Liver (tissue), 8 donors: ENCODE measurements at regions not wholly inside any gene's neighbourhood (a gene's known extent, or its start where the extent isn't known, plus 50 kb on each side); places are given as distances from the start of the nearest gene placed in this dataset.

ENCODE experiments used
- DNase-seq: peaks from one replicate; pipeline ENCODE4 v3.0.0-alpha.2; 2017; ENCODE audit warnings: low spot score
- H3K27ac ChIP-seq, 2 donors: one replicate each; pipeline ENCODE4 v1.7.0; 2013; ENCODE audit warnings: inconsistent platforms in 2 of 2, low read length in 2 of 2, control low read depth in 1 of 2, low read depth in 1 of 2, mild to moderate bottlenecking in 1 of 2
- H3K27me3 ChIP-seq, 4 donors: one replicate each; pipeline versions ENCODE4 v1.6.1 to v1.7.0; 2013; ENCODE audit warnings: low read length in 3 of 4, inconsistent platforms in 1 of 4, mild to moderate bottlenecking in 1 of 4, moderate library complexity in 1 of 4; ENCODE audit not compliant: control insufficient read depth in 4 of 4, insufficient read depth in 4 of 4
- H3K36me3 ChIP-seq, 4 donors: one replicate each; pipeline versions ENCODE4 v1.6.1 to v1.7.0; 2013; ENCODE audit warnings: low read length in 3 of 4, mild to moderate bottlenecking in 3 of 4, low read depth in 1 of 4, moderate library complexity in 1 of 4; ENCODE audit not compliant: control insufficient read depth in 4 of 4, insufficient read depth in 3 of 4
- H3K4me1 ChIP-seq, 4 donors: one replicate each; pipeline versions ENCODE4 v1.6.1 to v1.7.0; 2013; ENCODE audit warnings: low read length in 3 of 4, mild to moderate bottlenecking in 3 of 4, moderate library complexity in 1 of 4; ENCODE audit not compliant: control insufficient read depth in 4 of 4, insufficient read depth in 4 of 4
- H3K4me3 ChIP-seq, 3 donors: one replicate each; pipeline versions ENCODE4 v1.6.1 to v1.7.0; 2013; ENCODE audit warnings: low read length in 3 of 3, control low read depth in 1 of 3, low read depth in 1 of 3, mild to moderate bottlenecking in 1 of 3
- H3K9ac ChIP-seq, 2 donors: one replicate each; pipeline ENCODE4 v1.7.0; 2013; ENCODE audit warnings: low read length in 2 of 2, mild to moderate bottlenecking in 2 of 2, moderate library complexity in 2 of 2, control low read depth in 1 of 2, low read depth in 1 of 2
- H3K9me3 ChIP-seq, 4 donors: one replicate each; pipeline versions ENCODE4 v1.6.1 to v1.7.0; 2013; ENCODE audit warnings: low read length in 3 of 4; ENCODE audit not compliant: control insufficient read depth in 4 of 4
- EGR1 ChIP-seq, 2 donors: IDR thresholded peaks; 2 replicates each; pipeline ENCODE4 v1.6.1; 2016 to 2018; ENCODE audit warnings: antibody characterized with exemption in 2 of 2, low read depth in 2 of 2
- FOXA1 ChIP-seq: IDR thresholded peaks from 2 replicates; pipeline ENCODE4 v1.6.1; 2016; ENCODE audit warnings: antibody characterized with exemption
- FOXA2 ChIP-seq: IDR thresholded peaks from 2 replicates; pipeline ENCODE4 v1.6.1; 2016; ENCODE audit warnings: antibody characterized with exemption
- GABPA ChIP-seq, 2 donors: IDR thresholded peaks in 1 of 2; conservative IDR thresholded peaks in 1 of 2; 2 replicates each; pipeline ENCODE4 v1.6.1; 2016; ENCODE audit warnings: antibody characterized with exemption in 2 of 2, mild to moderate bottlenecking in 1 of 2, moderate library complexity in 1 of 2
- HNF4A ChIP-seq, 2 donors: conservative IDR thresholded peaks; 2 replicates each; pipeline ENCODE4 v1.6.1; 2016; ENCODE audit warnings: antibody characterized with exemption in 2 of 2, mild to moderate bottlenecking in 2 of 2
- HNF4G ChIP-seq: IDR thresholded peaks from 2 replicates; pipeline ENCODE4 v1.6.1; 2016; ENCODE audit warnings: antibody characterized with exemption
- JUND ChIP-seq, 2 donors: IDR thresholded peaks; 2 replicates each; pipeline ENCODE4 v1.6.1; 2016; ENCODE audit warnings: antibody characterized with exemption in 2 of 2
- MAX ChIP-seq: IDR thresholded peaks from 2 replicates; pipeline ENCODE4 v1.6.1; 2016; ENCODE audit warnings: antibody characterized with exemption
- NR2F2 ChIP-seq: IDR thresholded peaks from 2 replicates; pipeline ENCODE4 v1.6.1; 2016; ENCODE audit warnings: antibody characterized with exemption
- RXRA ChIP-seq, 2 donors: IDR thresholded peaks; 2 replicates each; pipeline ENCODE4 v1.6.1; 2017 to 2018; ENCODE audit warnings: antibody characterized with exemption in 2 of 2, mild to moderate bottlenecking in 1 of 2
- SP1 ChIP-seq: IDR thresholded peaks from 2 replicates; pipeline ENCODE4 v1.6.1; 2018; ENCODE audit warnings: antibody characterized with exemption, mild to moderate bottlenecking
- TAF1 ChIP-seq: conservative IDR thresholded peaks from 2 replicates; pipeline ENCODE4 v1.6.1; 2016; ENCODE audit warnings: antibody characterized with exemption, mild to moderate bottlenecking
- YY1 ChIP-seq: IDR thresholded peaks from 2 replicates; pipeline ENCODE4 v1.6.1; 2016; ENCODE audit warnings: antibody characterized with exemption, mild to moderate bottlenecking
- WGBS: extraction: QIAGEN DNeasy Blood & Tissue Kit; methylation state at CpG from one replicate; pipeline ENCODE4 v1.1.7; 2013; 5-methylcytosine and 5-hydroxymethylcytosine counted together
- TF ChIP-seq, protein P1 (sequence below): IDR thresholded peaks from 2 replicates; pipeline ENCODE4 v1.6.1; 2016; ENCODE audit warnings: antibody characterized with exemption
- TF ChIP-seq, protein P2 (sequence below): fragments of 150-350 bp; IDR thresholded peaks from 2 replicates; pipeline ENCODE4 v1.5.1; 2017; ENCODE audit warnings: improper control_type of control experiment, low read depth, low read length; ENCODE audit not compliant: missing input control
- donor health status: healthy.
- donor health status: healthy.
- donor health status: healthy.
- donor health status: healthy.
- donor health status: healthy.

- no peak overlapping the region for H3K27ac ChIP-seq
- no peaks in the 10 kb centered on the region for H3K27me3 ChIP-seq
- WGBS: 86% methylated on average over 4 of the region's 4 CpGs
- H3K36me3 ChIP-seq: no peaks in the 10 kb centered on the region
- H3K4me1 ChIP-seq: no peaks in the 10 kb centered on the region
- DNase-seq: no peak
- TF ChIP-seq JUND (IDR thresholded peaks at IDR 0.05) (no peak), EGR1 (IDR thresholded peaks at IDR 0.05; ENCODE audit: low read depth in 2 of 2) (no peak), HNF4G (no peak), HNF4A (conservative IDR thresholded peaks at IDR 0.05) (no peak), RXRA (IDR thresholded peaks at IDR 0.05) (no peak), GABPA (IDR thresholded peaks at IDR 0.05 in 1 of 2, conservative IDR thresholded peaks at IDR 0.05 in 1 of 2) (no peak), TAF1 (no peak), MAX (no peak), SP1 (no peak), FOXA1 (no peak)
- TF ChIP-seq, protein P1, sequence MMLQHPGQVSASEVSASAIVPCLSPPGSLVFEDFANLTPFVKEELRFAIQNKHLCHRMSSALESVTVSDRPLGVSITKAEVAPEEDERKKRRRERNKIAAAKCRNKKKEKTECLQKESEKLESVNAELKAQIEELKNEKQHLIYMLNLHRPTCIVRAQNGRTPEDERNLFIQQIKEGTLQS: no peak
- TF ChIP-seq, protein P2, sequence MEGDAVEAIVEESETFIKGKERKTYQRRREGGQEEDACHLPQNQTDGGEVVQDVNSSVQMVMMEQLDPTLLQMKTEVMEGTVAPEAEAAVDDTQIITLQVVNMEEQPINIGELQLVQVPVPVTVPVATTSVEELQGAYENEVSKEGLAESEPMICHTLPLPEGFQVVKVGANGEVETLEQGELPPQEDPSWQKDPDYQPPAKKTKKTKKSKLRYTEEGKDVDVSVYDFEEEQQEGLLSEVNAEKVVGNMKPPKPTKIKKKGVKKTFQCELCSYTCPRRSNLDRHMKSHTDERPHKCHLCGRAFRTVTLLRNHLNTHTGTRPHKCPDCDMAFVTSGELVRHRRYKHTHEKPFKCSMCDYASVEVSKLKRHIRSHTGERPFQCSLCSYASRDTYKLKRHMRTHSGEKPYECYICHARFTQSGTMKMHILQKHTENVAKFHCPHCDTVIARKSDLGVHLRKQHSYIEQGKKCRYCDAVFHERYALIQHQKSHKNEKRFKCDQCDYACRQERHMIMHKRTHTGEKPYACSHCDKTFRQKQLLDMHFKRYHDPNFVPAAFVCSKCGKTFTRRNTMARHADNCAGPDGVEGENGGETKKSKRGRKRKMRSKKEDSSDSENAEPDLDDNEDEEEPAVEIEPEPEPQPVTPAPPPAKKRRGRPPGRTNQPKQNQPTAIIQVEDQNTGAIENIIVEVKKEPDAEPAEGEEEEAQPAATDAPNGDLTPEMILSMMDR: no peak
- no peaks in the 10 kb centered on the region for H3K9me3 ChIP-seq
- H3K9ac ChIP-seq: no peak overlapping the region
- H3K4me3 ChIP-seq: no peak overlapping the region
Measured at GRCh38 chr10:92789786-92790185, 58.5 kb upstream of the EXOC6 start.

GRCh38 chr10:92790440-92790839 lies 57.9 kb upstream of the EXOC6 start:
- Histone ChIP-seq H3K36me3 (no peaks in the 10 kb centered on the region), H3K4me1 (no peaks in the 10 kb centered on the region), H3K4me3 (no peak overlapping the region), H3K27ac (no peak overlapping the region), H3K9ac (no peak overlapping the region), H3K27me3 (no peaks in the 10 kb centered on the region), H3K9me3 (no peaks in the 10 kb centered on the region)
- DNase-seq: no peak
- WGBS: 66% methylated on average over 2 of the region's 2 CpGs
- TF ChIP-seq NR2F2: no peak
- TF ChIP-seq FOXA1: no peak
- no peak for TF ChIP-seq YY1
- TF ChIP-seq, protein P2: no peak
- TF ChIP-seq TAF1: no peak
- TF ChIP-seq FOXA2: no peak
- TF ChIP-seq EGR1 (IDR thresholded peaks at IDR 0.05; ENCODE audit: low read depth in 2 of 2): no peak
- no peak for TF ChIP-seq RXRA (IDR thresholded peaks at IDR 0.05)

DNA sequence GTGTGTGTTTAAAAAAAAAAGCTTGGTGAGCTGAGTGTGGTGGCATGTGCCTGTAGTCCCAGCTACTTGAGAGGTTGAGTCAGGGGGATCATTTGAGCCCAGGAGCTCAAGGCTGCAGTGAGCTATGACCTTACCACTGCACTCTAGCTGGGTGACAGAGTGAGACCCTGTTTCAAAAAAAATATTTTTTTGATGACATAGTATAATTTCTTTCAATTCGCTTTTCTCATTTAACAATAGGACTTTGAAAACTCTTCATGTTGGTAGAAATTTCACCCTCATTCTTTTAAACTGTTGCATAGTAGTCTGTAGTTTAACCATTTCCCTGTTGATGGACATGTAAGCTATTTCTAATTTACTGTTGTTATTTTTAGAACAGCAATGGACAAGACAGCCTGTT lies 55.7 kb upstream of the EXOC6 start:
- no peaks in the 10 kb centered on the region for H3K4me1 ChIP-seq
- H3K9ac ChIP-seq: no peak overlapping the region
- no peak for DNase-seq
- H3K27ac ChIP-seq: no peak overlapping the region
- no peaks in the 10 kb centered on the region for H3K9me3 ChIP-seq
- WGBS: 96% methylated on average over 1 of the region's 1 CpG
- TF ChIP-seq HNF4A (conservative IDR thresholded peaks at IDR 0.05) (no peak), NR2F2 (no peak), HNF4G (no peak), YY1 (no peak), EGR1 (IDR thresholded peaks at IDR 0.05; ENCODE audit: low read depth in 2 of 2) (no peak), FOXA2 (no peak)
- TF ChIP-seq, protein P1: no peak
- H3K36me3 ChIP-seq: no peaks in the 10 kb centered on the region
- no peaks in the 10 kb centered on the region for H3K27me3 ChIP-seq
- H3K4me3 ChIP-seq: no peak overlapping the region
